B cell (primary cell): ENCODE measurements at regions not wholly inside any gene's neighbourhood (a gene's known extent, or its start where the extent isn't known, plus 50 kb on each side); places are given as distances from the start of the nearest gene placed in this dataset.

Source experiments
- ATAC-seq: fragments of 200-7000 bp; cut with Tn5 transposase; one replicate; pipeline ENCODE4 v1.10.0; 2021; ENCODE audit warnings: low read depth, mild to moderate bottlenecking, moderate number of reproducible peaks, moderate library complexity
- CTCF ChIA-PET: fragments of 350-600 bp; sonication (Branson Sonifier 250); formaldehyde crosslinking; loops from one replicate; lab custom pipeline; 2021; ENCODE audit warnings: antibody characterized with exemption, inconsistent platforms; lab: Charles Lee
- POLR2A ChIA-PET: fragments of 350-600 bp; sonication (Branson Sonifier 250); formaldehyde crosslinking; loops from one replicate; lab custom pipeline; 2021; ENCODE audit warnings: antibody characterized with exemption; lab: Charles Lee
- DNase-seq: peaks from one replicate; pipeline ENCODE4 v3.0.0; 2013
- H2AFZ ChIP-seq: 2 replicates; pipeline ENCODE4 v1.6.1; 2012; ENCODE audit warnings: mild to moderate bottlenecking, low read depth, low read length; ENCODE audit not compliant: insufficient read depth, poor library complexity, severe bottlenecking
- H3K27ac ChIP-seq, 2 donors: 1 replicate in 1 of 2; 2 replicates in 1 of 2; pipeline ENCODE4 v1.5.1; 2012 to 2013; ENCODE audit warnings: low read length in 2 of 2, mild to moderate bottlenecking in 2 of 2, moderate library complexity in 1 of 2
- H3K27me3 ChIP-seq, 4 experiments: fragments of 200-600 bp in 1 of 4; sonication (generic) in 1 of 4; replicated peaks in 1 of 4; 1 replicate in 2 of 4; 2 replicates in 2 of 4; pipeline versions ENCODE4 v1.6.1 to v1.7.0; 2013 to 2016; ENCODE audit warnings: low read length in 3 of 4, mild to moderate bottlenecking in 2 of 4, mixed read lengths in 1 of 4, moderate library complexity in 1 of 4; ENCODE audit not compliant: insufficient read depth in 4 of 4, control insufficient read depth in 3 of 4; ENCODE audit errors: control extremely low read depth in 1 of 4
- H3K36me3 ChIP-seq, 2 experiments: replicated peaks in 1 of 2; 1 replicate in 1 of 2; 2 replicates in 1 of 2; pipeline versions ENCODE4 v1.6.1 to v1.7.1; 2013; ENCODE audit warnings: low read length in 1 of 2; ENCODE audit not compliant: insufficient read depth in 2 of 2, control insufficient read depth in 1 of 2; ENCODE audit errors: control extremely low read depth in 1 of 2, extremely low read depth in 1 of 2
- H3K4me1 ChIP-seq, 2 donors: fragments of 200-600 bp in 1 of 2; sonication (generic) in 1 of 2; 1 replicate in 1 of 2; 2 replicates in 1 of 2; pipeline versions ENCODE4 v1.5.1 to v1.6.1; 2013 to 2017; ENCODE audit warnings: low read length in 2 of 2; ENCODE audit not compliant: control insufficient read depth in 2 of 2, insufficient read depth in 2 of 2
- H3K4me2 ChIP-seq: replicated peaks from 2 replicates; pipeline ENCODE3; 2012; ENCODE audit warnings: mild to moderate bottlenecking, low read depth, low read length; ENCODE audit not compliant: poor library complexity, severe bottlenecking
- H3K4me3 ChIP-seq, 5 experiments: fragments of 200-600 bp in 1 of 5; sonication (generic) in 1 of 5; 1 replicate in 3 of 5; 2 replicates in 2 of 5; pipeline versions ENCODE4 v1.5.1 to v1.7.0; 2011 to 2016; ENCODE audit warnings: low read length in 4 of 5, mild to moderate bottlenecking in 4 of 5, low read depth in 2 of 5, control low read depth in 1 of 5, moderate library complexity in 1 of 5; ENCODE audit not compliant: insufficient read depth in 1 of 5; ENCODE audit errors: control extremely low read depth in 1 of 5, extremely low read depth in 1 of 5
- H3K79me2 ChIP-seq: fragments of 200-600 bp; sonication (generic); one replicate; pipeline ENCODE4 v1.6.0; 2016; ENCODE audit warnings: low read length; ENCODE audit not compliant: control insufficient read depth, insufficient read depth
- H3K9ac ChIP-seq: fragments of 200-600 bp; sonication (generic); 2 replicates; pipeline ENCODE4 v1.6.1; 2017; ENCODE audit warnings: mild to moderate bottlenecking, low read length, moderate library complexity
- H3K9me3 ChIP-seq, 3 donors: one replicate each; pipeline versions ENCODE4 v1.6.1 to v1.7.1; 2013; ENCODE audit warnings: low read length in 2 of 3; ENCODE audit not compliant: control insufficient read depth in 2 of 3, insufficient read depth in 1 of 3; ENCODE audit errors: control extremely low read depth in 1 of 3
- H4K20me1 ChIP-seq: 2 replicates; pipeline ENCODE4 v1.6.0; 2012; ENCODE audit warnings: mild to moderate bottlenecking, low read length; ENCODE audit not compliant: insufficient read depth, control insufficient read depth, poor library complexity, severe bottlenecking
- H3K27ac Mint-ChIP-seq: one replicate; pipeline ENCODE4 v1.8.0; 2021; ENCODE audit warnings: mixed read lengths
- H3K27me3 Mint-ChIP-seq: one replicate; pipeline ENCODE4 v1.8.0; 2021; ENCODE audit warnings: mixed read lengths
- H3K4me1 Mint-ChIP-seq: one replicate; pipeline ENCODE4 v1.8.0; 2021; ENCODE audit warnings: mixed read lengths
- H3K4me3 Mint-ChIP-seq: one replicate; pipeline ENCODE4 v1.8.0; 2021; ENCODE audit warnings: mixed read lengths
- H3K9me3 Mint-ChIP-seq: one replicate; pipeline ENCODE4 v1.8.0; 2022; ENCODE audit warnings: mixed read lengths; ENCODE audit not compliant: insufficient read depth
- CTCF ChIP-seq: fragments of 200-600 bp; IDR thresholded peaks from one replicate; pipeline ENCODE4 v1.8.0; 2022; ENCODE audit warnings: antibody characterized with exemption, mild to moderate bottlenecking
- EZH2 ChIP-seq: IDR thresholded peaks from 2 replicates; pipeline ENCODE4 v1.6.1; 2012; ENCODE audit warnings: borderline replicate concordance, low read depth, mild to moderate bottlenecking, moderate library complexity, low read length; ENCODE audit not compliant: insufficient read depth, poor library complexity, severe bottlenecking
- WGBS: methylation state at CpG from one replicate; pipeline ENCODE4 v1.1.5; 2013; ENCODE audit warnings: missing lambda C conversion rate; ENCODE audit not compliant: insufficient coverage; 5-methylcytosine and 5-hydroxymethylcytosine counted together
- intact Hi-C: fragments of 100-400 bp; cut with micrococcal nuclease; formaldehyde crosslinking; loops from one replicate; pipeline ENCODE4 v1.10.0; 2022

- no peaks in the 10 kb centered on the region for H3K36me3 ChIP-seq
- H3K4me1 ChIP-seq = no peaks in the 10 kb centered on the region
- H3K9me3 ChIP-seq = no peaks in the 10 kb centered on the region
- Mint-ChIP-seq H3K4me3 (no peak overlapping the region), H3K4me1 (no peaks in the 10 kb centered on the region), H3K9me3 (no peaks in the 10 kb centered on the region), H3K27ac (no peak overlapping the region), H3K27me3 (no peaks in the 10 kb centered on the region)
- ChIA-PET CTCF (no interaction called here), POLR2A (no interaction called here)
- TF ChIP-seq CTCF (no peak), EZH2 (no peak)
- intact Hi-C loops = no loop called here
- no peak overlapping the region for H3K4me3 ChIP-seq
- no peak overlapping the region for H2AFZ ChIP-seq
- no CpG with 5 or more reads among the region's 1 CpG for WGBS
- no peak for ATAC-seq
- H3K27ac ChIP-seq = no peak overlapping the region
- no peak overlapping the region for H3K4me2 ChIP-seq
- H4K20me1 ChIP-seq = no peaks in the 10 kb centered on the region
- no peak overlapping the region for H3K9ac ChIP-seq
- no peaks in the 10 kb centered on the region for H3K27me3 ChIP-seq
- no peaks in the 10 kb centered on the region for H3K79me2 ChIP-seq
- no peak for DNase-seq
Observed at GRCh38 chr13:80118099-80118498, 222.8 kb downstream of the SPRY2 start.

DNA sequence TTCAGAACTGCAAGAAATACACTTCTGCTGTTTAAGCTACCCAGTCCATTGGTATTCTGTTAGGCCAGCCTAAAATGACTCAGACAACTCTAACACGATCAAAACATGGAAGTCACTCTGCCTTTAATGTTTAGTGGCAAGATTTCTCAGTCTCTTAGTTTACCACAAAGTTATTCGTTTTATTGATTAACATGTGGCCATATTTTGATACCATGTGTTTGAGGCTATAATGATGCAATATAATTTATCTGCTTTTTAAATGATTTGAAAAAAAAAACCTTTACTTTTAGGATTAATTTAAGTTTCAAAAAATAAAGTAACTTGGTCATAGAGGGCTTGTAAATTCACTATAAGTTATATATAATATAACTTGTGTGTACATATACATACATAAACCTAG, 223.4 kb downstream of the SPRY2 start:
- no peaks in the 10 kb centered on the region for H3K4me1 ChIP-seq
- H3K27ac ChIP-seq = no peak overlapping the region
- CTCF ChIA-PET = no interaction called here
- Mint-ChIP-seq H3K4me3 (no peak overlapping the region), H3K4me1 (no peaks in the 10 kb centered on the region), H3K27ac (no peak overlapping the region), H3K9me3 (no peaks in the 10 kb centered on the region), H3K27me3 (no peaks in the 10 kb centered on the region)
- ATAC-seq = no peak
- no peak overlapping the region for H3K4me3 ChIP-seq
- H4K20me1 ChIP-seq = no peaks in the 10 kb centered on the region
- no peaks in the 10 kb centered on the region for H3K27me3 ChIP-seq
- H3K4me2 ChIP-seq = no peak overlapping the region
- no peaks in the 10 kb centered on the region for H3K9me3 ChIP-seq
- no peak for DNase-seq
- no CpG with 5 or more reads among the region's 2 CpGs for WGBS
- intact Hi-C loops = no loop called here
- H3K79me2 ChIP-seq = no peaks in the 10 kb centered on the region
- no peak overlapping the region for H3K9ac ChIP-seq
- TF ChIP-seq EZH2 (no peak), CTCF (no peak)
- no peak overlapping the region for H2AFZ ChIP-seq
- no peaks in the 10 kb centered on the region for H3K36me3 ChIP-seq
- POLR2A ChIA-PET = no interaction called here
